NCI-H1436 (cell line): ENCODE measurements at regions not wholly inside any gene's neighbourhood (a gene's known extent, or its start where the extent isn't known, plus 50 kb on each side); places are given as distances from the start of the nearest gene placed in this dataset.

Source experiments
- DNase-seq: peaks from one replicate; lab custom pipeline; 2025; lab: John Stamatoyannopoulos, UW

- peak; percentile 69 for DNase-seq
Observed at GRCh38 chr18:32542221-32542798, 71.6 kb upstream of the GAREM1 start.

GRCh38 chr18:32530947-32531651 lies 60.4 kb upstream of the GAREM1 start:
- peak; percentile 83 for DNase-seq

DNA sequence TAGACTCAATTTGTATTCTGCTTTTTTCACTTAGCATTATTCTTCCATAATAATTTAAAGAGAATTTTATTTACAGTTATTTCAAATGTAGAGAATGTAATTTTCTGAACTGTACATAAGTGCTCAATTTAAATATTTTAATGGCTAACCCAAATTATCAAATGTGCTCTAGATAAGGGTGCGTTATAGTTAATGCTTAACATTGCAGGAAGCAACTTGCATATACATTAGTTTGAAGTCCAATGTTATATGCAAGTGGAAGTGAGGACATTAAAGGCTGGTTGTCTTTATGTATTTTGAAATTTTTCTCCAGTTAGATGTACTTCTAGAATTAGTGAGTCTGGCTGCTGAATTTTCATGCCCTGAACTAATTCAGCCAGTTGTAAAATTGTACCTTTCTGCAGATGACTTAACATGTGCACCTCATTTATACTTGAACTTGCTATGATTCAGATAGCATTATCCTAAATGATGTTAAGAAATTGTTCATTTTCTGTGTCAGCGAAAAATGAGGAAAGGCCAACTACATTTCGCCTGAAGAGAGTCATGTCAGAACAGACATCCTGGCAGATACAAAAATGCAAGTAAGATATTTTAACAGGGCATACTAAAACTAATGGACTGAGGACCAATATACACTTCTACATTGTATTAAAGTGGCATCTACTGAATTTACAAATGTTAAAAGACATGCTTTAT lies 59.2 kb upstream of the GAREM1 start:
- DNase-seq = no peak

GRCh38 chr18:32520771-32521170 lies 50.1 kb upstream of the GAREM1 start:
- no peak for DNase-seq
